H9 (cell line): ENCODE measurements at regions not wholly inside any gene's neighbourhood (a gene's known extent, or its start where the extent isn't known, plus 50 kb on each side); places are given as distances from the start of the nearest gene placed in this dataset.
A peak's percentile ranks its signal among the peaks of the same experiment; 100 is the strongest.
"Not testable (repeated sequence)": the region's sequence is repeated elsewhere in the genome, so short reads cannot be mapped to it uniquely, and the experiment has no call there.

Source experiments
- DNase-seq: peaks from one replicate; pipeline ENCODE4 v3.0.0-alpha.2; 2017
- H2AFZ ChIP-seq: one replicate; pipeline ENCODE4 v1.6.1; 2013; ENCODE audit warnings: mild to moderate bottlenecking, low read length, control low read depth, moderate library complexity
- H2AK5ac ChIP-seq: 2 replicates; pipeline ENCODE4 v1.6.1; 2013; ENCODE audit warnings: low read length, control low read depth, mixed read lengths; ENCODE audit not compliant: insufficient read length
- H2BK120ac ChIP-seq: one replicate; pipeline ENCODE4 v1.6.1; 2013; ENCODE audit warnings: low read depth, mild to moderate bottlenecking, low read length, control low read depth, inconsistent platforms; ENCODE audit not compliant: poor library complexity, severe bottlenecking
- H2BK12ac ChIP-seq: 2 replicates; pipeline ENCODE4 v1.6.1; 2013; ENCODE audit warnings: low read length, control low read depth, mixed read lengths, low read depth; ENCODE audit not compliant: insufficient read length
- H2BK15ac ChIP-seq: 2 replicates; pipeline ENCODE4 v1.6.1; 2013; ENCODE audit warnings: low read depth, low read length, control low read depth
- H2BK20ac ChIP-seq: one replicate; pipeline ENCODE4 v1.6.1; 2013; ENCODE audit warnings: low read depth, mild to moderate bottlenecking, low read length, control low read depth, inconsistent platforms; ENCODE audit not compliant: poor library complexity, severe bottlenecking
- H2BK5ac ChIP-seq: 2 replicates; pipeline ENCODE4 v1.6.1; 2013; ENCODE audit warnings: low read length, control low read depth, mixed read lengths; ENCODE audit not compliant: insufficient read length
- H3K14ac ChIP-seq: 2 replicates; pipeline ENCODE4 v1.6.1; 2013; ENCODE audit warnings: low read length, control low read depth; ENCODE audit not compliant: insufficient read depth
- H3K18ac ChIP-seq: 2 replicates; pipeline ENCODE4 v1.6.1; 2013; ENCODE audit warnings: low read depth, mild to moderate bottlenecking, mixed read lengths, low read length, control low read depth; ENCODE audit not compliant: insufficient read length
- H3K23ac ChIP-seq: 2 replicates; pipeline ENCODE4 v1.6.1; 2013; ENCODE audit warnings: low read length, control low read depth, mixed read lengths, low read depth; ENCODE audit not compliant: insufficient read length
- H3K23me2 ChIP-seq: 2 replicates; pipeline ENCODE4 v1.6.1; 2013; ENCODE audit warnings: low read depth, mild to moderate bottlenecking, mixed read lengths, low read length, control low read depth; ENCODE audit not compliant: insufficient read length, poor library complexity, severe bottlenecking
- H3K27ac ChIP-seq: 2 replicates; pipeline ENCODE4 v1.5.1; 2013; ENCODE audit warnings: low read length, control low read depth, mixed read lengths, low read depth; ENCODE audit not compliant: insufficient read length
- H3K27me3 ChIP-seq: 2 replicates; pipeline ENCODE4 v1.6.1; 2013; ENCODE audit warnings: low read length, control low read depth, inconsistent platforms; ENCODE audit not compliant: insufficient read depth
- H3K4ac ChIP-seq: 2 replicates; pipeline ENCODE4 v1.6.1; 2013; ENCODE audit warnings: low read depth, mild to moderate bottlenecking, control low read depth, inconsistent platforms, low read length, moderate library complexity
- H3K4me1 ChIP-seq: 2 replicates; pipeline ENCODE4 v1.6.1; 2013; ENCODE audit warnings: low read length, control low read depth, inconsistent platforms; ENCODE audit not compliant: insufficient read depth
- H3K4me2 ChIP-seq: 2 replicates; pipeline ENCODE4 v1.6.1; 2013; ENCODE audit warnings: low read length, control low read depth, mixed read lengths; ENCODE audit not compliant: insufficient read length, insufficient read depth
- H3K56ac ChIP-seq: 2 replicates; pipeline ENCODE4 v1.6.1; 2013; ENCODE audit warnings: low read depth, mild to moderate bottlenecking, mixed read lengths, low read length, control low read depth; ENCODE audit not compliant: insufficient read length
- H3K79me1 ChIP-seq: 2 replicates; pipeline ENCODE4 v1.6.1; 2013; ENCODE audit warnings: low read depth, mild to moderate bottlenecking, moderate library complexity, low read length, control low read depth, inconsistent platforms; ENCODE audit not compliant: insufficient read depth, poor library complexity, severe bottlenecking
- H3K79me2 ChIP-seq: 2 replicates; pipeline ENCODE4 v1.6.1; 2013; ENCODE audit warnings: low read length, control low read depth, inconsistent platforms; ENCODE audit not compliant: insufficient read depth
- H3K9ac ChIP-seq: 2 replicates; pipeline ENCODE4 v1.6.1; 2013; ENCODE audit warnings: low read length, control low read depth, mixed read lengths; ENCODE audit not compliant: insufficient read length; ENCODE audit errors: extremely low read depth
- H3K9me3 ChIP-seq: one replicate; pipeline ENCODE4 v1.6.1; 2013; ENCODE audit warnings: low read depth, low read length, inconsistent platforms; ENCODE audit not compliant: control insufficient read depth
- H3T11ph ChIP-seq: one replicate; pipeline ENCODE4 v1.6.1; 2013; ENCODE audit warnings: mild to moderate bottlenecking, low read length, control low read depth, inconsistent platforms
- H4K20me1 ChIP-seq: one replicate; pipeline ENCODE4 v1.6.1; 2013; ENCODE audit not compliant: control insufficient read depth, insufficient read length, insufficient read depth
- H4K5ac ChIP-seq: 2 replicates; pipeline ENCODE4 v1.6.1; 2013; ENCODE audit warnings: low read depth, mild to moderate bottlenecking, mixed read lengths, low read length, control low read depth; ENCODE audit not compliant: insufficient read length
- H4K8ac ChIP-seq: replicated peaks from 2 replicates; pipeline ENCODE4 v1.6.1; 2013; ENCODE audit warnings: low read length, control low read depth, mixed read lengths, low read depth; ENCODE audit not compliant: insufficient read length
- H4K91ac ChIP-seq: 2 replicates; pipeline ENCODE4 v1.6.1; 2013; ENCODE audit warnings: low read depth, mild to moderate bottlenecking, moderate library complexity, mixed read lengths, low read length, control low read depth; ENCODE audit not compliant: insufficient read length
- H3K27ac Mint-ChIP-seq, 3 experiments: 2 replicates in 2 of 3; 3 replicates in 1 of 3; pipeline ENCODE4 v1.8.0; 2020 to 2021; ENCODE audit warnings: mixed read lengths in 3 of 3, mild to moderate bottlenecking in 1 of 3, moderate library complexity in 1 of 3
- H3K27me3 Mint-ChIP-seq: 2 replicates; pipeline ENCODE4 v1.8.0; 2021; ENCODE audit warnings: low read depth, mild to moderate bottlenecking, moderate library complexity, mixed read lengths
- H3K36me3 Mint-ChIP-seq, 3 experiments: 2 replicates in 2 of 3; 3 replicates in 1 of 3; pipeline ENCODE4 v1.8.0; 2020 to 2021; ENCODE audit warnings: low read depth in 3 of 3, mixed read lengths in 3 of 3; ENCODE audit not compliant: insufficient read depth in 1 of 3
- H3K4me1 Mint-ChIP-seq, 2 experiments: 2 replicates each; pipeline ENCODE4 v1.8.0; 2020; ENCODE audit warnings: mixed read lengths in 2 of 2
- H3K4me3 Mint-ChIP-seq, 2 experiments: 2 replicates in 1 of 2; 3 replicates in 1 of 2; pipeline ENCODE4 v1.8.0; 2020 to 2021; ENCODE audit warnings: mild to moderate bottlenecking in 2 of 2, mixed read lengths in 2 of 2, moderate library complexity in 1 of 2
- H3K9me3 Mint-ChIP-seq, 2 experiments: 2 replicates in 1 of 2; 3 replicates in 1 of 2; pipeline ENCODE4 v1.8.0; 2020; ENCODE audit warnings: mild to moderate bottlenecking in 2 of 2, mixed read lengths in 2 of 2, moderate library complexity in 1 of 2
- CTCF ChIP-seq: fragments of 200-600 bp; sonication (generic); conservative IDR thresholded peaks from 3 replicates; pipeline ENCODE4 v1.8.0; 2021; ENCODE audit warnings: antibody characterized with exemption, mild to moderate bottlenecking
- WGBS: extraction: QIAGEN DNeasy Blood & Tissue Kit; methylation state at CpG from one replicate; pipeline ENCODE4 v1.1.7; 2013; ENCODE audit warnings: missing lambda C conversion rate, low lambda C conversion rate, mixed read lengths; ENCODE audit not compliant: insufficient read length; ENCODE audit errors: extremely low coverage; 5-methylcytosine and 5-hydroxymethylcytosine counted together

DNA sequence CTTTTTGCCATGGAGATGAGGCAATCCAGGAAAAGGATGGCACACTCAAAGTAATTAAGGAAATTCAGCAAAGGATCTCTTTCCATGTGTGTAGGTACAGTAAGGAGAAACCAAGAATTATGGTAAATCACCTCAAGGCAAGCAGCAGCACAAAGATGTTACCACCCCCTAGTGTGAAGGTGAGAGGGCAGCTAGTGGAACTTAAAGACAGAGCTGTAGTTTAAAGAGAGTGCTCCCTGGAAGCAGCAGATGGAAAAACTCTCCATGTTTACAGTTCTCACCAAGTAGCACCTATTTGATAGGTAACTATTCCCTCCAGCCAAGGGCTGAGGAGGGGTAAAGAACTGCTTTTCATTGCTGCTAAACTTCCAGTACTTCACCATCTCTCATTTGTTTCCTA is 860.4 kb upstream of the CRIM1 start:
- H3K4ac ChIP-seq = no peak overlapping the region
- Mint-ChIP-seq H3K4me1 (peaks cover 11% of the 10 kb centered on the region in 2 experiments), H3K36me3 (peaks cover 0 to 6% (median 4%) of the 10 kb centered on the region in 3 experiments; a peak in 2 of 7 replicates), H3K27ac (peak overlapping the region in 2 of 3 experiments; percentile 30 to 32; a peak in 2 of 7 replicates), H3K4me3 (no peak overlapping the region), H3K27me3 (no peaks in the 10 kb centered on the region), H3K9me3 (peaks cover 0 to 2% of the 10 kb centered on the region in 2 experiments; a peak in 2 of 5 replicates)
- no peak overlapping the region for H3K14ac ChIP-seq
- no peak overlapping the region for H3K56ac ChIP-seq
- H2BK5ac ChIP-seq = no peak overlapping the region
- no peak overlapping the region for H3K27ac ChIP-seq
- H3K79me2 ChIP-seq = no peaks in the 10 kb centered on the region
- H3K23me2 ChIP-seq = no peaks in the 10 kb centered on the region
- H2BK120ac ChIP-seq = no peak overlapping the region
- H3K4me2 ChIP-seq = no peak overlapping the region
- no peak overlapping the region for H2BK12ac ChIP-seq
- no peak overlapping the region for H3K18ac ChIP-seq
- H2BK20ac ChIP-seq = no peak overlapping the region
- H2BK15ac ChIP-seq = no peak overlapping the region
- H3K23ac ChIP-seq = no peak overlapping the region
- H2AFZ ChIP-seq = no peak overlapping the region
- no peaks in the 10 kb centered on the region for H3K9me3 ChIP-seq
- DNase-seq = no peak
- H4K20me1 ChIP-seq = no peaks in the 10 kb centered on the region
- H3K9ac ChIP-seq = no peak overlapping the region
- H4K5ac ChIP-seq = no peak overlapping the region
- H2AK5ac ChIP-seq = no peak overlapping the region
- no peaks in the 10 kb centered on the region for H3K27me3 ChIP-seq
- TF ChIP-seq CTCF = no peak
- no peak overlapping the region for H3T11ph ChIP-seq
- H4K91ac ChIP-seq = no peak overlapping the region
- H4K8ac ChIP-seq = no peak overlapping the region
- H3K4me1 ChIP-seq = peaks cover 2% of the 10 kb centered on the region; the same call in 1 of the 2 replicates
- H3K79me1 ChIP-seq = no peaks in the 10 kb centered on the region

GRCh38 chr2:35478121-35478520 is 877.5 kb upstream of the CRIM1 start:
- H3T11ph ChIP-seq, H3K23ac ChIP-seq, H3K18ac ChIP-seq, H3K79me2 ChIP-seq, H2AK5ac ChIP-seq, H3K4me1 ChIP-seq, H3K23me2 ChIP-seq, H3K9me3 ChIP-seq, H4K91ac ChIP-seq, H3K27me3 Mint-ChIP-seq, H4K8ac ChIP-seq, H4K5ac ChIP-seq, H3K27ac Mint-ChIP-seq, H2AFZ ChIP-seq, H3K27me3 ChIP-seq, H2BK12ac ChIP-seq, H2BK20ac ChIP-seq, H3K14ac ChIP-seq, DNase-seq, H3K27ac ChIP-seq, H2BK5ac ChIP-seq, H3K4me1 Mint-ChIP-seq, H3K9ac ChIP-seq, H3K4ac ChIP-seq, H3K4me3 Mint-ChIP-seq, H3K56ac ChIP-seq, H2BK15ac ChIP-seq, H3K4me2 ChIP-seq, H2BK120ac ChIP-seq, H3K79me1 ChIP-seq, H4K20me1 ChIP-seq: not testable (repeated sequence)
- no CpG with 5 or more reads among the region's 2 CpGs for WGBS
- Mint-ChIP-seq H3K9me3 (peaks cover 19 to 30% of the 10 kb centered on the region in 2 experiments), H3K36me3 (peaks cover 6 to 44% (median 34%) of the 10 kb centered on the region in 3 experiments)
